OCI-LY3 (cell line): ENCODE measurements at regions not wholly inside any gene's neighbourhood (a gene's known extent, or its start where the extent isn't known, plus 50 kb on each side); places are given as distances from the start of the nearest gene placed in this dataset.

ENCODE experiments used
- CTCF ChIP-seq: fragments of 200-600, 300-600 bp; sonication (generic); IDR thresholded peaks from 2 replicates; pipeline ENCODE4 v1.5.1; 2014; ENCODE audit warnings: antibody characterized with exemption, low read length, low read depth
- EZH2phosphoT487 ChIP-seq: fragments of 200-600 bp; shearing (Covaris generic); IDR thresholded peaks from 2 replicates; pipeline ENCODE4 v1.6.1; 2018; ENCODE audit warnings: antibody characterized with exemption, mixed run types, low read depth

- TF ChIP-seq CTCF: no peak
- TF ChIP-seq EZH2phosphoT487: no peak
Measured at GRCh38 chr3:31053299-31053698, 158.8 kb upstream of the GADL1 start.
